ENCODE measurements at regions not wholly inside any gene's neighbourhood (a gene's known extent, or its start where the extent isn't known, plus 50 kb on each side); places are given as distances from the start of the nearest gene placed in this dataset.

- TF ChIP-seq, protein P1, sequence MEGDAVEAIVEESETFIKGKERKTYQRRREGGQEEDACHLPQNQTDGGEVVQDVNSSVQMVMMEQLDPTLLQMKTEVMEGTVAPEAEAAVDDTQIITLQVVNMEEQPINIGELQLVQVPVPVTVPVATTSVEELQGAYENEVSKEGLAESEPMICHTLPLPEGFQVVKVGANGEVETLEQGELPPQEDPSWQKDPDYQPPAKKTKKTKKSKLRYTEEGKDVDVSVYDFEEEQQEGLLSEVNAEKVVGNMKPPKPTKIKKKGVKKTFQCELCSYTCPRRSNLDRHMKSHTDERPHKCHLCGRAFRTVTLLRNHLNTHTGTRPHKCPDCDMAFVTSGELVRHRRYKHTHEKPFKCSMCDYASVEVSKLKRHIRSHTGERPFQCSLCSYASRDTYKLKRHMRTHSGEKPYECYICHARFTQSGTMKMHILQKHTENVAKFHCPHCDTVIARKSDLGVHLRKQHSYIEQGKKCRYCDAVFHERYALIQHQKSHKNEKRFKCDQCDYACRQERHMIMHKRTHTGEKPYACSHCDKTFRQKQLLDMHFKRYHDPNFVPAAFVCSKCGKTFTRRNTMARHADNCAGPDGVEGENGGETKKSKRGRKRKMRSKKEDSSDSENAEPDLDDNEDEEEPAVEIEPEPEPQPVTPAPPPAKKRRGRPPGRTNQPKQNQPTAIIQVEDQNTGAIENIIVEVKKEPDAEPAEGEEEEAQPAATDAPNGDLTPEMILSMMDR (optimal IDR thresholded peaks at IDR 0.05 in 1 of 3, IDR thresholded peaks at IDR 0.05 in 1 of 3, conservative IDR thresholded peaks at IDR 0.05 in 1 of 3; ENCODE audit: extremely low read depth in 1 of 3, insufficient read depth in 2 of 3, low read length in 3 of 3): no peak
- no peak for TF ChIP-seq EZH2 (IDR thresholded peaks at IDR 0.05; ENCODE audit: low read length)
These were observed 188.0 kb upstream of the PGRMC2 start for GRCh38 chr4:128475597-128475996.

Measured in keratinocyte (primary cell).